PC-9 (cell line): ENCODE measurements at regions not wholly inside any gene's neighbourhood (a gene's known extent, or its start where the extent isn't known, plus 50 kb on each side); places are given as distances from the start of the nearest gene placed in this dataset.

ENCODE experiments used
- BruUV-seq: library from RNA; stranded (reverse); fragments of 400-500 nt; replicated peaks from 2 replicates; lab custom pipeline; 2021; lab: Mats Ljungman, UMichigan
- CTCF ChIA-PET: fragments of 300-600 bp; sonication (Branson Sonifier 250); formaldehyde crosslinking; loops from one replicate; lab custom pipeline; 2022; ENCODE audit warnings: antibody characterized with exemption; lab: Charles Lee
- POLR2A ChIA-PET: fragments of 300-600 bp; sonication (Branson Sonifier 250); formaldehyde crosslinking; loops from one replicate; lab custom pipeline; 2022; ENCODE audit warnings: antibody characterized with exemption; ENCODE audit not compliant: unreplicated experiment; lab: Charles Lee
- DNase-seq, 2 experiments: peaks; one replicate each; pipeline versions ENCODE4 v3.0.0 to v3.0.0-alpha.2; 2015 to 2022; ENCODE audit warnings: mixed read lengths in 1 of 2
- H2AFZ ChIP-seq: fragments of 200-600 bp; sonication (generic); 2 replicates; pipeline ENCODE4 v1.8.1; 2017; ENCODE audit warnings: antibody characterized with exemption
- H3F3A ChIP-seq: fragments of 200-600 bp; sonication (generic); 2 replicates; pipeline ENCODE4 v1.8.1; 2017; ENCODE audit warnings: antibody characterized with exemption, mild to moderate bottlenecking, low read depth; ENCODE audit not compliant: insufficient read depth
- H3K27ac ChIP-seq: fragments of 200-600 bp; sonication (generic); 2 replicates; pipeline ENCODE4 v1.6.1; 2016; ENCODE audit warnings: mixed run types
- H3K27me3 ChIP-seq: fragments of 200-600 bp; sonication (generic); 2 replicates; pipeline ENCODE4 v1.6.1; 2016; ENCODE audit warnings: low read depth, mixed run types; ENCODE audit not compliant: insufficient read depth
- H3K36me3 ChIP-seq: fragments of 200-600 bp; sonication (generic); 2 replicates; pipeline ENCODE4 v1.6.1; 2016; ENCODE audit warnings: low read depth, mixed run types
- H3K4me1 ChIP-seq: fragments of 200-600 bp; sonication (generic); replicated peaks from 2 replicates; pipeline ENCODE4 v1.6.1; 2016; ENCODE audit warnings: mixed run types; ENCODE audit not compliant: insufficient read depth
- H3K4me2 ChIP-seq: fragments of 200-600 bp; sonication (generic); 2 replicates; pipeline ENCODE4 v1.6.1; 2017; ENCODE audit warnings: mixed run types
- H3K4me3 ChIP-seq: fragments of 200-600 bp; sonication (generic); 2 replicates; pipeline ENCODE4 v1.6.1; 2016; ENCODE audit warnings: mixed run types
- H3K79me2 ChIP-seq: fragments of 200-600 bp; sonication (generic); 2 replicates; pipeline ENCODE4 v1.6.1; 2017; ENCODE audit warnings: low read depth, mixed run types
- H3K9me2 ChIP-seq: fragments of 200-600 bp; sonication (generic); 2 replicates; pipeline ENCODE4 v1.8.1; 2017; ENCODE audit warnings: mild to moderate bottlenecking; ENCODE audit not compliant: insufficient read depth
- H3K9me3 ChIP-seq: fragments of 200-600 bp; sonication (generic); 2 replicates; pipeline ENCODE4 v1.8.1; 2016; ENCODE audit warnings: low read depth; ENCODE audit not compliant: insufficient read depth
- H4K20me1 ChIP-seq: fragments of 200-600 bp; sonication (generic); 2 replicates; pipeline ENCODE4 v1.8.1; 2017; ENCODE audit not compliant: insufficient read depth
- EZH2 ChIP-seq: fragments of 200-600 bp; sonication (generic); IDR thresholded peaks from 2 replicates; pipeline ENCODE4 v1.8.0; 2017; ENCODE audit warnings: antibody characterized with exemption, low read depth
- intact Hi-C: fragments of 100-400 bp; cut with micrococcal nuclease; formaldehyde crosslinking; loops from one replicate; pipeline ENCODE4 v1.10.0; 2022; ENCODE audit not compliant: unreplicated experiment
- TF ChIP-seq, protein P1 (sequence below): fragments of 200-600 bp; sonication (generic); conservative IDR thresholded peaks from 2 replicates; pipeline ENCODE4 v1.6.1; 2017; ENCODE audit warnings: mixed run types, antibody characterized with exemption, mild to moderate bottlenecking, moderate library complexity

DNA sequence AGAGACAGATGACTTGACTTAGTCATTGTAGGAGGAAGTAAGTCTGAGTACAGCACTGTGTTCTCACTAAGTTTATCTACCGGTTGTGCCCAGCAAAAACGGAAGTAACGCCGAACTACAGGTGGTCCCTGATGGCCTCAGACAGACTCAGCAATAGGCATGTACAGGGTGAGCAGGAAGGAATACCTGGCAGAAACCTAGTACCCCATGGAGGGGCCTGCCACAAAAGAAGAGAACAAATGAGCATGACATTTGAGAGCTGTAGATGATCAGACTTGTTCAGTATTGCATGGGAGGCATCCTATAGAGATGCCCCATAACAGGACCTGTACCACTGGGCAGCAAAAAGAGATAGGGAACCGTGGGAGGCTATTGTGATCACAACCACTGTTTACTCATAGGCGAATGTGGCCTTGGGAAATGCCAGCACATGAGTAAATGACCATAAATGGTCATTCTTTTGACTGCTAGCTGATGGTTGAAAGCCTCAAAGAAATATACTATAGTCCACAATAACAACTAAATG is 106.4 kb upstream of the TAB2 start:
- H3K9me3 ChIP-seq = peaks cover 6% of the 10 kb centered on the region; the same call in 1 of the 2 replicates
- no peaks in the 10 kb centered on the region for H3K36me3 ChIP-seq
- BruUV-seq = no TSS peak
- H3F3A ChIP-seq = no peaks in the 10 kb centered on the region
- no peaks in the 10 kb centered on the region for H3K4me1 ChIP-seq
- ChIA-PET POLR2A (no interaction called here), CTCF (no interaction called here)
- no peak overlapping the region for H3K27ac ChIP-seq
- no peaks in the 10 kb centered on the region for H3K79me2 ChIP-seq
- intact Hi-C loops = no loop called here
- H3K9me2 ChIP-seq = no peaks in the 10 kb centered on the region
- H3K27me3 ChIP-seq = no peaks in the 10 kb centered on the region
- DNase-seq = no peak
- TF ChIP-seq EZH2 = no peak
- TF ChIP-seq, protein P1, sequence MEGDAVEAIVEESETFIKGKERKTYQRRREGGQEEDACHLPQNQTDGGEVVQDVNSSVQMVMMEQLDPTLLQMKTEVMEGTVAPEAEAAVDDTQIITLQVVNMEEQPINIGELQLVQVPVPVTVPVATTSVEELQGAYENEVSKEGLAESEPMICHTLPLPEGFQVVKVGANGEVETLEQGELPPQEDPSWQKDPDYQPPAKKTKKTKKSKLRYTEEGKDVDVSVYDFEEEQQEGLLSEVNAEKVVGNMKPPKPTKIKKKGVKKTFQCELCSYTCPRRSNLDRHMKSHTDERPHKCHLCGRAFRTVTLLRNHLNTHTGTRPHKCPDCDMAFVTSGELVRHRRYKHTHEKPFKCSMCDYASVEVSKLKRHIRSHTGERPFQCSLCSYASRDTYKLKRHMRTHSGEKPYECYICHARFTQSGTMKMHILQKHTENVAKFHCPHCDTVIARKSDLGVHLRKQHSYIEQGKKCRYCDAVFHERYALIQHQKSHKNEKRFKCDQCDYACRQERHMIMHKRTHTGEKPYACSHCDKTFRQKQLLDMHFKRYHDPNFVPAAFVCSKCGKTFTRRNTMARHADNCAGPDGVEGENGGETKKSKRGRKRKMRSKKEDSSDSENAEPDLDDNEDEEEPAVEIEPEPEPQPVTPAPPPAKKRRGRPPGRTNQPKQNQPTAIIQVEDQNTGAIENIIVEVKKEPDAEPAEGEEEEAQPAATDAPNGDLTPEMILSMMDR = no peak
- no peak overlapping the region for H3K4me2 ChIP-seq
- no peak overlapping the region for H3K4me3 ChIP-seq
- no peak overlapping the region for H2AFZ ChIP-seq
- no peaks in the 10 kb centered on the region for H4K20me1 ChIP-seq

GRCh38 chr6:149212206-149212605 is 105.3 kb upstream of the TAB2 start:
- Histone ChIP-seq H3K4me2 (no peak overlapping the region), H3K4me3 (no peak overlapping the region), H4K20me1 (no peaks in the 10 kb centered on the region), H3K36me3 (no peaks in the 10 kb centered on the region), H3K9me3 (0 out of 2 replicates have a peak, but pooled peaks cover 4% of the 10 kb centered on the region), H3K9me2 (no peaks in the 10 kb centered on the region), H3K79me2 (no peaks in the 10 kb centered on the region), H3K4me1 (no peaks in the 10 kb centered on the region), H3K27ac (no peak overlapping the region), H3F3A (no peaks in the 10 kb centered on the region), H3K27me3 (no peaks in the 10 kb centered on the region), H2AFZ (no peak overlapping the region)
- intact Hi-C loops = no loop called here
- no peak for TF ChIP-seq EZH2
- TF ChIP-seq, protein P1 = no peak
- POLR2A ChIA-PET = no interaction called here
- no peak for DNase-seq
- BruUV-seq = no TSS peak
- CTCF ChIA-PET = no interaction called here

- POLR2A ChIA-PET = no interaction called here
- Histone ChIP-seq H4K20me1 (no peaks in the 10 kb centered on the region), H3K36me3 (no peaks in the 10 kb centered on the region), H3K27ac (no peak overlapping the region), H3K4me1 (no peaks in the 10 kb centered on the region), H3F3A (no peaks in the 10 kb centered on the region), H3K9me3 (0 out of 2 replicates have a peak, but pooled peaks cover 4% of the 10 kb centered on the region), H3K4me3 (no peak overlapping the region), H3K9me2 (no peaks in the 10 kb centered on the region), H2AFZ (no peak overlapping the region), H3K79me2 (no peaks in the 10 kb centered on the region), H3K4me2 (no peak overlapping the region), H3K27me3 (no peaks in the 10 kb centered on the region)
- CTCF ChIA-PET = no interaction called here
- no TSS peak for BruUV-seq
- no peak for DNase-seq
- TF ChIP-seq, protein P1 = no peak
- TF ChIP-seq EZH2 = no peak
- intact Hi-C loops = no loop called here
These were observed 104.4 kb upstream of the TAB2 start for GRCh38 chr6:149212892-149213801.
